ENCODE measurements at regions not wholly inside any gene's neighbourhood (a gene's known extent, or its start where the extent isn't known, plus 50 kb on each side); places are given as distances from the start of the nearest gene placed in this dataset.

- Histone ChIP-seq H3K36me3 (ENCODE audit: insufficient read depth) (no peaks in the 10 kb centered on the region), H3K27ac (no peak overlapping the region), H3K4me2 (no peak overlapping the region), H2AFZ (ENCODE audit: low read depth) (no peak overlapping the region), H4K20me1 (ENCODE audit: insufficient read depth) (no peaks in the 10 kb centered on the region), H3K27me3 (ENCODE audit: insufficient read depth, low read depth) (no peaks in the 10 kb centered on the region), H3K4me1 (ENCODE audit: low read depth, poor library complexity, severe bottlenecking) (no peaks in the 10 kb centered on the region), H3K9ac (no peak overlapping the region), H3K79me2 (ENCODE audit: insufficient read depth, low read depth) (no peaks in the 10 kb centered on the region), H3K4me3 (IDR thresholded peaks at IDR 0.05; ENCODE audit: insufficient read depth, low read depth, low read length) (no peak overlapping the region)
- TF ChIP-seq, protein P1, sequence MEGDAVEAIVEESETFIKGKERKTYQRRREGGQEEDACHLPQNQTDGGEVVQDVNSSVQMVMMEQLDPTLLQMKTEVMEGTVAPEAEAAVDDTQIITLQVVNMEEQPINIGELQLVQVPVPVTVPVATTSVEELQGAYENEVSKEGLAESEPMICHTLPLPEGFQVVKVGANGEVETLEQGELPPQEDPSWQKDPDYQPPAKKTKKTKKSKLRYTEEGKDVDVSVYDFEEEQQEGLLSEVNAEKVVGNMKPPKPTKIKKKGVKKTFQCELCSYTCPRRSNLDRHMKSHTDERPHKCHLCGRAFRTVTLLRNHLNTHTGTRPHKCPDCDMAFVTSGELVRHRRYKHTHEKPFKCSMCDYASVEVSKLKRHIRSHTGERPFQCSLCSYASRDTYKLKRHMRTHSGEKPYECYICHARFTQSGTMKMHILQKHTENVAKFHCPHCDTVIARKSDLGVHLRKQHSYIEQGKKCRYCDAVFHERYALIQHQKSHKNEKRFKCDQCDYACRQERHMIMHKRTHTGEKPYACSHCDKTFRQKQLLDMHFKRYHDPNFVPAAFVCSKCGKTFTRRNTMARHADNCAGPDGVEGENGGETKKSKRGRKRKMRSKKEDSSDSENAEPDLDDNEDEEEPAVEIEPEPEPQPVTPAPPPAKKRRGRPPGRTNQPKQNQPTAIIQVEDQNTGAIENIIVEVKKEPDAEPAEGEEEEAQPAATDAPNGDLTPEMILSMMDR (conservative IDR thresholded peaks at IDR 0.05; ENCODE audit: low read depth, low read length) = no peak
These were observed 104.7 kb upstream of the DSEL start for GRCh38 chr18:67621049-67621713.

DNA sequence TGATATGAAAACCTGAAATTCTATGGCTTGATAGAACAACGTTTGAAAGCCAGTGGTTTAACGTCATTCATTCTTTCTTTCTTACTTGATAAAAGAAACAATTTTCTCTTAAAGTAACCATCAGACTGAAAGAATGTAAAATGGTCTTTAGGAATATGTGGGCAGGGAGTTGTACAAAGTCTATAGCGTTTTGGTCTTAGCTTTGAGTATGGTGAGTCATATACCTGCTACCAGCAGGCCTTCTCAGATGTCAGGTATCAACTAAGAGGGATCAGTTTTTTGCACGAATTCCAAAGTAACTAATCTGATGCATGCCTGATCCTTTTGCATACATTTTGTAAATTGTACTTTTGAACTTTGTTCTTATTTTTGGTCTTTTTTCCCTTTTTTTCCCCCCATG, 101.5 kb upstream of the DSEL start:
- H4K20me1 ChIP-seq (ENCODE audit: insufficient read depth) = no peaks in the 10 kb centered on the region
- no peaks in the 10 kb centered on the region for H3K79me2 ChIP-seq (ENCODE audit: insufficient read depth, low read depth)
- no peak overlapping the region for H2AFZ ChIP-seq (ENCODE audit: low read depth)
- H3K4me3 ChIP-seq (IDR thresholded peaks at IDR 0.05; ENCODE audit: insufficient read depth, low read depth, low read length) = no peak overlapping the region
- no peak overlapping the region for H3K27ac ChIP-seq
- TF ChIP-seq, protein P1 (conservative IDR thresholded peaks at IDR 0.05; ENCODE audit: low read depth, low read length) = no peak
- H3K27me3 ChIP-seq (ENCODE audit: insufficient read depth, low read depth) = no peaks in the 10 kb centered on the region
- H3K4me2 ChIP-seq = no peak overlapping the region
- no peaks in the 10 kb centered on the region for H3K36me3 ChIP-seq (ENCODE audit: insufficient read depth)
- no peaks in the 10 kb centered on the region for H3K4me1 ChIP-seq (ENCODE audit: low read depth, poor library complexity, severe bottlenecking)
- no peak overlapping the region for H3K9ac ChIP-seq

DNA sequence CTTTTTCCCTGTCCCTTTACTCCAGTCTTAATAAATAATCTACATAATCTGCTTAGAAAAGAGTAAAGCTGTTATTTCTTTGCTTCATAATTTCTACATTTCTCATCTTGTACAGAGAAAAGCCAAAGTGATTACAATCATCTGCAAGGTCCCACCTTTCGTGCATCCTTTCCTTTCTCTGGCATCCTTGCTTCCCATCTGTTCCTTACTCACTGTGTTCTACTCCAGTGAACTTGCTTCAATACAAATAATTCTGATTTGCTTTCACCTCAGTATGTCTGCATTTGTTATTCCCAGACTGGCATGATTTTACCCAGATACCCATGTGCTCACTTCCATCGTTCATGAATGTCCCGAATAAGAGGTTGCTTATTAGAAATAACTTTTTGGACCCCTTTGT, 99.4 kb upstream of the DSEL start:
- Histone ChIP-seq H3K36me3 (ENCODE audit: insufficient read depth) (no peaks in the 10 kb centered on the region), H3K4me2 (no peak overlapping the region), H3K4me1 (ENCODE audit: low read depth, poor library complexity, severe bottlenecking) (no peaks in the 10 kb centered on the region), H2AFZ (ENCODE audit: low read depth) (no peak overlapping the region), H3K27ac (no peak overlapping the region), H4K20me1 (ENCODE audit: insufficient read depth) (no peaks in the 10 kb centered on the region), H3K4me3 (IDR thresholded peaks at IDR 0.05; ENCODE audit: insufficient read depth, low read depth, low read length) (no peak overlapping the region), H3K27me3 (ENCODE audit: insufficient read depth, low read depth) (no peaks in the 10 kb centered on the region), H3K9ac (no peak overlapping the region), H3K79me2 (ENCODE audit: insufficient read depth, low read depth) (no peaks in the 10 kb centered on the region)
- TF ChIP-seq, protein P1 (conservative IDR thresholded peaks at IDR 0.05; ENCODE audit: low read depth, low read length) = no peak

DNA sequence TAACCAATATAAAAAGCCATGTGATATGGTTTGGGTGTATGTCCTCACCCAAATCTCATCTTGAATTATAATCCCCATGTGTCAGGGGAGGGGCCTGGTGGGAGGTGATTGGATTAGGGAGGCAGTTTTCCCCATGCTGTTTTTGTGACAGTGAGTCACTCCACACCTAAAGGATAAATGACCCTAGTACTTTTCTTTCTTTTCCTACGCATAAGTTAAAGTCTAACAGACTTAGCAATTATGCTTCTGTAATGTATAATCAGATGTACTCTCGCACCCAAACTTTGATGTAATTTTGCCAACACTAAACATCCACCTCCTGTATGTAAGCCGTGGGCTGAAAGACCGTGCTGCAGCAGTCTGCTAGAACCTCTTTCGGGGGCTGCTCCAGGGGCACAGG, 97.2 kb upstream of the DSEL start:
- no peak overlapping the region for H3K4me2 ChIP-seq
- no peaks in the 10 kb centered on the region for H3K36me3 ChIP-seq (ENCODE audit: insufficient read depth)
- H2AFZ ChIP-seq (ENCODE audit: low read depth) = no peak overlapping the region
- H3K9ac ChIP-seq = no peak overlapping the region
- H3K4me1 ChIP-seq (ENCODE audit: low read depth, poor library complexity, severe bottlenecking) = no peaks in the 10 kb centered on the region
- H3K27me3 ChIP-seq (ENCODE audit: insufficient read depth, low read depth) = no peaks in the 10 kb centered on the region
- H3K27ac ChIP-seq = no peak overlapping the region
- TF ChIP-seq, protein P1 (conservative IDR thresholded peaks at IDR 0.05; ENCODE audit: low read depth, low read length) = no peak
- no peak overlapping the region for H3K4me3 ChIP-seq (IDR thresholded peaks at IDR 0.05; ENCODE audit: insufficient read depth, low read depth, low read length)
- no peaks in the 10 kb centered on the region for H3K79me2 ChIP-seq (ENCODE audit: insufficient read depth, low read depth)
- H4K20me1 ChIP-seq (ENCODE audit: insufficient read depth) = no peaks in the 10 kb centered on the region

All from KMS-11 (cell line).